Neural progenitor cell (in vitro differentiated cells): ENCODE measurements at regions not wholly inside any gene's neighbourhood (a gene's known extent, or its start where the extent isn't known, plus 50 kb on each side); places are given as distances from the start of the nearest gene placed in this dataset.

Experiments used
- DNase-seq: peaks from one replicate; pipeline ENCODE4 v3.0.0-alpha.2; 2016; ENCODE audit warnings: low spot score
- H2AFZ ChIP-seq: fragments of 200-600 bp; sonication (generic); replicated peaks from 2 replicates; pipeline ENCODE4 v1.6.1; 2016; ENCODE audit warnings: antibody characterized with exemption
- H3F3A ChIP-seq: fragments of 200-600 bp; sonication (generic); 2 replicates; pipeline ENCODE4 v1.6.1; 2016; ENCODE audit warnings: antibody characterized with exemption, low read depth
- H3K27ac ChIP-seq: fragments of 200-600 bp; sonication (generic); 2 replicates; pipeline ENCODE4 v1.5.1; 2016; ENCODE audit warnings: mild to moderate bottlenecking
- H3K27me3 ChIP-seq: fragments of 200-600 bp; sonication (generic); 2 replicates; pipeline ENCODE4 v1.6.1; 2016; ENCODE audit warnings: mild to moderate bottlenecking, moderate library complexity
- H3K36me3 ChIP-seq: fragments of 200-600 bp; sonication (generic); 2 replicates; pipeline ENCODE4 v1.5.1; 2016
- H3K4me1 ChIP-seq: fragments of 200-600 bp; sonication (generic); 2 replicates; pipeline ENCODE4 v1.6.1; 2016; ENCODE audit warnings: mixed run types
- H3K4me2 ChIP-seq: fragments of 200-600 bp; sonication (generic); 2 replicates; pipeline ENCODE4 v1.6.1; 2016
- H3K4me3 ChIP-seq: fragments of 200-600 bp; sonication (generic); 2 replicates; pipeline ENCODE4 v1.5.1; 2016
- H3K79me2 ChIP-seq: fragments of 200-600 bp; sonication (generic); 2 replicates; pipeline ENCODE4 v1.6.1; 2016; ENCODE audit warnings: low read depth
- H3K9ac ChIP-seq: fragments of 200-600 bp; sonication (generic); 2 replicates; pipeline ENCODE4 v1.6.1; 2016
- H3K9me3 ChIP-seq: fragments of 200-600 bp; sonication (generic); 2 replicates; pipeline ENCODE4 v1.5.1; 2016; ENCODE audit warnings: low read depth
- H4K20me1 ChIP-seq: fragments of 200-600 bp; sonication (generic); 2 replicates; pipeline ENCODE4 v1.6.1; 2016; ENCODE audit warnings: low read depth
- H3K27ac Mint-ChIP-seq: 3 replicates; pipeline ENCODE4 v1.8.0; 2021; ENCODE audit warnings: mixed read lengths
- H3K27me3 Mint-ChIP-seq: 2 replicates; pipeline ENCODE4 v1.8.0; 2022; ENCODE audit warnings: low read depth, mild to moderate bottlenecking, inconsistent platforms, moderate library complexity, mixed read lengths; ENCODE audit not compliant: insufficient read depth
- H3K36me3 Mint-ChIP-seq: 3 replicates; pipeline ENCODE4 v1.8.0; 2021; ENCODE audit warnings: mixed read lengths
- H3K4me1 Mint-ChIP-seq: 3 replicates; pipeline ENCODE4 v1.8.0; 2021; ENCODE audit warnings: mixed read lengths
- H3K4me3 Mint-ChIP-seq: 3 replicates; pipeline ENCODE4 v1.8.0; 2021; ENCODE audit warnings: mild to moderate bottlenecking, moderate library complexity, mixed read lengths
- H3K9me3 Mint-ChIP-seq: 3 replicates; pipeline ENCODE4 v1.8.0; 2020; ENCODE audit warnings: mixed read lengths
- EZH2 ChIP-seq: fragments of 200-600 bp; sonication (generic); IDR thresholded peaks from 2 replicates; pipeline ENCODE4 v1.6.1; 2017; ENCODE audit warnings: antibody characterized with exemption, mild to moderate bottlenecking, moderate library complexity
- EZH2phosphoT487 ChIP-seq: fragments of 200-600 bp; sonication (generic); IDR thresholded peaks from 2 replicates; pipeline ENCODE4 v1.6.1; 2017; ENCODE audit warnings: antibody characterized with exemption
- TF ChIP-seq, protein P1 (sequence below): fragments of 200-600 bp; sonication (generic); IDR thresholded peaks from 2 replicates; pipeline ENCODE4 v1.5.1; 2017; ENCODE audit warnings: antibody characterized with exemption, mild to moderate bottlenecking

DNA sequence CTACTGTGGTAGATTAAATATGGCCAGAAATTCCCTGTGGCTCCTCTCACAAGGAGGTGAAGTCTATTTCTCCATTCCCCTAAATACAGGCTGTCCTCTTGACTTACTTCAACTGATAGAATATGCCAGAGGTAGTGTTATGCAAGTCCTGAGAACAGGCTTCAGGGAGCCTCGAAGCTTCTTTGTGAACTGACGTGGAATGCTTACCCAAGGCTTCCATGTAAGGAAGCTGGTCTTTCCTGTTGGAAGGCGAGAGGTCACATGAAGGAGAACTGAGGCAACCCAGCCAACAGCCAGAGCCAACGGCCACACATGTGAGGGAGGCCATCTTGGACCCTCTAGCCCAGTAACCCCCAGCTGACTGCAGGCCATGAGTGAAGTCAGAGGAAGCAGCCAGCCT lies 267.9 kb downstream of the MRTFB start:
- H3K27ac Mint-ChIP-seq: no peak overlapping the region

DNA sequence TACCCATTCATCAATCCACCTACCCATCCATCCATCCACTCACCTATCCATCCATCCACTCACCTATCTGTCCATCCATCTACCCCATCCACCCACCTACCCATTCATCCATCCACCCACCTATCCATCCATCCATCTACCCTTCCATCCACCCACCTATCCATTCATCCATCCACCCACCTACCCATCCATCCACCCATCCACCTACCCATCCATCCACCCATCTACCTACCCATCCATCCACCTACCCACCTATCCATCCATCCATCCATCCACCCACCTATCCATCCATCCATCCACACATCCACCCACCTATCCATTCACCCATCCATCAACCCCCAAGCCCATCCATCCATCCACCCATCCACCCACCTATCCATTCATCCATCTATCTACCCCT lies 267.1 kb downstream of the MRTFB start:
- H4K20me1 ChIP-seq: no peaks in the 10 kb centered on the region
- no peak overlapping the region for H3K4me3 Mint-ChIP-seq
- TF ChIP-seq, protein P1, sequence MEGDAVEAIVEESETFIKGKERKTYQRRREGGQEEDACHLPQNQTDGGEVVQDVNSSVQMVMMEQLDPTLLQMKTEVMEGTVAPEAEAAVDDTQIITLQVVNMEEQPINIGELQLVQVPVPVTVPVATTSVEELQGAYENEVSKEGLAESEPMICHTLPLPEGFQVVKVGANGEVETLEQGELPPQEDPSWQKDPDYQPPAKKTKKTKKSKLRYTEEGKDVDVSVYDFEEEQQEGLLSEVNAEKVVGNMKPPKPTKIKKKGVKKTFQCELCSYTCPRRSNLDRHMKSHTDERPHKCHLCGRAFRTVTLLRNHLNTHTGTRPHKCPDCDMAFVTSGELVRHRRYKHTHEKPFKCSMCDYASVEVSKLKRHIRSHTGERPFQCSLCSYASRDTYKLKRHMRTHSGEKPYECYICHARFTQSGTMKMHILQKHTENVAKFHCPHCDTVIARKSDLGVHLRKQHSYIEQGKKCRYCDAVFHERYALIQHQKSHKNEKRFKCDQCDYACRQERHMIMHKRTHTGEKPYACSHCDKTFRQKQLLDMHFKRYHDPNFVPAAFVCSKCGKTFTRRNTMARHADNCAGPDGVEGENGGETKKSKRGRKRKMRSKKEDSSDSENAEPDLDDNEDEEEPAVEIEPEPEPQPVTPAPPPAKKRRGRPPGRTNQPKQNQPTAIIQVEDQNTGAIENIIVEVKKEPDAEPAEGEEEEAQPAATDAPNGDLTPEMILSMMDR: no peak
- TF ChIP-seq EZH2phosphoT487 (no peak), EZH2 (no peak)
- no peaks in the 10 kb centered on the region for H3K36me3 ChIP-seq
- H2AFZ ChIP-seq: no peak overlapping the region
- peaks cover 2% of the 10 kb centered on the region for H3K4me1 Mint-ChIP-seq
- H3K9me3 ChIP-seq: no peaks in the 10 kb centered on the region
- no peaks in the 10 kb centered on the region for H3F3A ChIP-seq
- no peak overlapping the region for H3K9ac ChIP-seq
- no peak overlapping the region for H3K27ac Mint-ChIP-seq
- H3K4me3 ChIP-seq: no peak overlapping the region
- no peak overlapping the region for H3K4me2 ChIP-seq
- no peaks in the 10 kb centered on the region for H3K27me3 ChIP-seq
- no peaks in the 10 kb centered on the region for H3K4me1 ChIP-seq
- peaks cover 5% of the 10 kb centered on the region for H3K27me3 Mint-ChIP-seq
- H3K36me3 Mint-ChIP-seq: peaks cover 2% of the 10 kb centered on the region
- no peak for DNase-seq
- H3K27ac ChIP-seq: no peak overlapping the region
- H3K9me3 Mint-ChIP-seq: peaks cover 11% of the 10 kb centered on the region
- H3K79me2 ChIP-seq: no peaks in the 10 kb centered on the region

More for the DNA sequence above, 267.9 kb downstream of the MRTFB start:
- Histone ChIP-seq H3K79me2 (no peaks in the 10 kb centered on the region), H2AFZ (no peak overlapping the region), H3K9ac (no peak overlapping the region), H3K4me1 (no peaks in the 10 kb centered on the region), H3K9me3 (no peaks in the 10 kb centered on the region), H3K27me3 (no peaks in the 10 kb centered on the region), H3F3A (no peaks in the 10 kb centered on the region), H3K4me2 (no peak overlapping the region), H3K36me3 (no peaks in the 10 kb centered on the region), H3K27ac (no peak overlapping the region), H3K4me3 (no peak overlapping the region), H4K20me1 (no peaks in the 10 kb centered on the region)
- Mint-ChIP-seq H3K4me3 (no peak overlapping the region), H3K4me1 (no peaks in the 10 kb centered on the region), H3K9me3 (peaks cover 13% of the 10 kb centered on the region), H3K27me3 (peaks cover 5% of the 10 kb centered on the region), H3K36me3 (peaks cover 2% of the 10 kb centered on the region)
- no peak for TF ChIP-seq EZH2phosphoT487
- TF ChIP-seq, protein P1: no peak
- TF ChIP-seq EZH2: no peak
- DNase-seq: no peak

DNA sequence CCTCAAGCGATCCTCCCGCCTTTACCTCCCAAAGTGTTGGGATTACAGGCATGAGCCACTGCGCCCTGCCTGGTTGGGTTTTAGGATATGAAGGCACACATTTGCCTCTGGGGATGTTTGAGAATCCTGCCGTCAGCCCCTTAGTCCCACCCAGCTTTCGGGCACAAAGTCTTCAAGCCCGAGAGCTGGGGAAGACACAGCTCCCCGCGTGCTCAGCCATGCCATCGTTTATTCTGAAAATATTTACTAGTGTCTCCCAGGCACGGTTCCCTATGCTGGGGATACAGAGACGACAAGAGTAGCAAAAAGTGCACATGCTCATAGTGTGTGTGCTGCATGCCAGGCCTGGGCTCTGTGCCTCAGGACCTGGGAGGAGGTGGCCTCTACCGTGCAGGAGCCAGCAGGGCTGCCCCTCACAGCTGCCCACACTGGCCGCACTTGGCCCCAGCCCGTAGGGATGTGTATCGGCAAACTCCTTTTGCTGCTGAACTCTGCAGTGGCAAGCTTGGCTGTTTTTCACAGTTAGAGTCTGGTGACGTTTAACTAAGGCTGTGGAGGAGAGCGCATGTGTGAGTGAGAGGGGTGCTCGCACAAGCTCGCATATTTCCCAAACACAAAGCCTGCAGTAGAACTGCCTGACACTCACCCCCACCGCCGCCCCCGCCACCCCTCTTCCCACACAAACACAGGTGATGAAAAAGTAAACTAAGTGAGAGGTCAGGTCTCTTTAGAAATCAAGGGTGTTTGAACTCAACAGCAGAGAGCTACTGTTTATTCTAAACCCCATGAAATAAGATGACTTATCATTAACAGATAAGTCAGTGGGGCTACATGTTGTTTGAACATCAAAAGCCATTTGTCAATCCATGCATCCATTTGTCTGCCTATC lies 266.4 kb downstream of the MRTFB start:
- no peak overlapping the region for H3K4me3 ChIP-seq
- no peak overlapping the region for H3K27ac Mint-ChIP-seq
- peaks cover 8% of the 10 kb centered on the region for H3K27me3 Mint-ChIP-seq
- no peak overlapping the region for H3K27ac ChIP-seq
- peaks cover 5% of the 10 kb centered on the region for H3K4me1 Mint-ChIP-seq
- no peak overlapping the region for H3K4me3 Mint-ChIP-seq
- no peak overlapping the region for H3K4me2 ChIP-seq
- no peaks in the 10 kb centered on the region for H4K20me1 ChIP-seq
- peaks cover 2% of the 10 kb centered on the region for H3K36me3 Mint-ChIP-seq
- no peak overlapping the region for H3K9ac ChIP-seq
- no peak overlapping the region for H2AFZ ChIP-seq
- TF ChIP-seq EZH2phosphoT487: no peak
- TF ChIP-seq EZH2: no peak
- TF ChIP-seq, protein P1: no peak
- no peaks in the 10 kb centered on the region for H3K36me3 ChIP-seq
- no peaks in the 10 kb centered on the region for H3K79me2 ChIP-seq
- no peak for DNase-seq
- no peaks in the 10 kb centered on the region for H3K27me3 ChIP-seq
- no peaks in the 10 kb centered on the region for H3F3A ChIP-seq
- peaks cover 4% of the 10 kb centered on the region for H3K9me3 Mint-ChIP-seq
- no peaks in the 10 kb centered on the region for H3K4me1 ChIP-seq
- H3K9me3 ChIP-seq: no peaks in the 10 kb centered on the region
